Adrenal gland (tissue), 5 donors: ENCODE measurements at regions not wholly inside any gene's neighbourhood (a gene's known extent, or its start where the extent isn't known, plus 50 kb on each side); places are given as distances from the start of the nearest gene placed in this dataset.

Source experiments
- CTCF ChIP-seq, 6 experiments: fragments of 450-650 bp in 4 of 6; fragments of 200-600 bp in 2 of 6; sonication (generic) in 1 of 6; IDR thresholded peaks; 1 replicate in 5 of 6; 2 replicates in 1 of 6; pipeline versions ENCODE4 v1.5.1 to v1.8.0; 2016 to 2021; ENCODE audit warnings: antibody characterized with exemption in 6 of 6, mild to moderate bottlenecking in 2 of 6, moderate library complexity in 1 of 6
- POLR2A ChIP-seq, 2 donors: fragments of 450-650 bp; IDR thresholded peaks; one replicate each; pipeline ENCODE4 v1.6.1; 2017; ENCODE audit warnings: antibody characterized with exemption in 2 of 2, mild to moderate bottlenecking in 2 of 2, moderate library complexity in 1 of 2
- donor health status: DM: no; HTN: no; CAD: no.

- TF ChIP-seq CTCF (IDR thresholded peaks at IDR 0.05) (no peak), POLR2A (IDR thresholded peaks at IDR 0.05) (no peak)
Measured at GRCh38 chr9:73743826-73744225, 592.2 kb downstream of the ANXA1 start.
